Suprapubic skin (tissue), 3 donors: ENCODE measurements at regions not wholly inside any gene's neighbourhood (a gene's known extent, or its start where the extent isn't known, plus 50 kb on each side); places are given as distances from the start of the nearest gene placed in this dataset.
"Not testable (repeated sequence)": the region's sequence is repeated elsewhere in the genome, so short reads cannot be mapped to it uniquely, and the experiment has no call there.

Experiments used
- CTCF ChIP-seq, 2 donors: fragments of 200-600 bp in 1 of 2; fragments of 450-650 bp in 1 of 2; sonication (generic) in 1 of 2; IDR thresholded peaks; one replicate each; pipeline ENCODE4 v1.5.1; 2016 to 2019; ENCODE audit warnings: antibody characterized with exemption in 2 of 2, mild to moderate bottlenecking in 1 of 2, moderate library complexity in 1 of 2
- POLR2A ChIP-seq, 2 donors: fragments of 450-650 bp; IDR thresholded peaks; one replicate each; pipeline ENCODE4 v1.6.1; 2017; ENCODE audit warnings: antibody characterized with exemption in 2 of 2, mild to moderate bottlenecking in 2 of 2, moderate library complexity in 2 of 2

DNA sequence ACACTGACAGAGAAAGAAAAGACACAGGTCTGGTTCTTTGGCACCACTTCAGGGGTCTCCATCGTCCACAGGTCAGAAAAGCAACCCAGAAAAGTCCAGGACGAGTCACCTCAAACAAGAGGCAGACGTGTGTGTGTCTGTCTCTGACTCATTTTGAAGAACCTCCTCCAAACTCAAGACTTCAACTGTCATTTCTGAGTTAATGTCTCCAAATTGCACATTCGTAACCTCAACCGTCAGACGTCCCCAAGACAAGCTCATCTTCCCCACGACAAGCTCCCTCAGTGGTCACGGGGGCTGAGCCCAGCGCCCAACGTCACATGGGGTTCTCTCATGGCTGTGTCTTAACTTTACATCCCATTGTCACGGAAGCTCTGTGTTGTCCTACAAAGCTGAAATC is 70.2 kb upstream of the TNK2 start:
- TF ChIP-seq CTCF, POLR2A (IDR thresholded peaks at IDR 0.05): not testable (repeated sequence)
